Hindlimb muscle (tissue), 1 donor: ENCODE measurements at regions not wholly inside any gene's neighbourhood (a gene's known extent, or its start where the extent isn't known, plus 50 kb on each side); places are given as distances from the start of the nearest gene placed in this dataset.
A peak's percentile ranks its signal among the peaks of the same experiment; 100 is the strongest.

ENCODE experiments used
- DNase-seq: peaks from one replicate; pipeline ENCODE4 v3.0.0-alpha.2; 2013

DNA sequence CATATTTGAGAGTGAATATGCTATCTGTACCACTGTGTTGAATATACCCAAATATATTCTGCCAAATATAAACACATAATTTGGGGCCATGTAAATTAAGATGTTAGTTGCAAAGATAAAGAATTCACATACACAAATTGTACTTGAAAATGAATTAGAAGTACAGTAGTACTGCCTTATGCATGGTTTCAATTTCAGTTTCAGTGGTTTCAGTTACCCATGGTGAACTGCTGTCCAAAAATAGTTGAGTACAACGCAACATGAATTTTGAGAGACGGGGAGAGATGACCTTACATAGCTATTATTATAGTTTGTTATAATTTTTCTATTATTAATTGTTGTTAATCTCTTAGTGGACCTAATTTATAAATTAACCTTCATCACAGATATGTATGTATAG, 1313.0 kb upstream of the FAM98A start:
- DNase-seq = no peak

DNA sequence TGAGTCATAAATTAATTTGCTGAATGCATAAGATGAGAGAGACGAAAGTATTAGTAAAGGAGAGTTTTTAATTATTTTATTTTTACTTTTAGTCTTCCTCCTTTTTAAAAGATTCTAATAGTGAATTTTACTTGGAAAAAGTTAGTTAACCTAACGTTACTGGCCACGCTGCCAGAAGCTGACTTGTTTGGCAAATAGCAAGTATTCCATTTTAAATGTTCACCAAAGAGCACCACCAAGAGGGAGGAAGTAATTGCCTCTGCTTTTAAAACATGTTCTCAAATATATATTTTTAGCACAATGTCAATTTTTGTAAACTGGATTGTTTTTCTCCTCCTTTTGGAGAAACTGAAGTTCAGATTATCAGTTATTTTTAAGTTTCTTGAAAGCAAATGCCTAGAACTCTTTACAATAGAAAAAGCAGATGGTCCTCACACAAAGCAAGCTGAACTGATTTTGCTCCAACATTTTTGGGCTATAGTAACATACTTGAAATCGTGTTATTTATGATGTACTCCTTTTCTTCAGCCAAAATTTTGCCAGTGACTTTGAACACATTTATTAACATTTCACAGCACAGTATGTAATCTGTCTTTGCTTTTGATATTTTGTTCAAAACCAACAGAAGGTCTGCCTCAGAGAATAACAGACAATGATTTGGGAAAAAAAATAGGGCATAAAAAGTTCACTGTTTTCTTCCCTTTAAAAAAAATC, 1311.0 kb upstream of the FAM98A start:
- peak; percentile 53 for DNase-seq

DNA sequence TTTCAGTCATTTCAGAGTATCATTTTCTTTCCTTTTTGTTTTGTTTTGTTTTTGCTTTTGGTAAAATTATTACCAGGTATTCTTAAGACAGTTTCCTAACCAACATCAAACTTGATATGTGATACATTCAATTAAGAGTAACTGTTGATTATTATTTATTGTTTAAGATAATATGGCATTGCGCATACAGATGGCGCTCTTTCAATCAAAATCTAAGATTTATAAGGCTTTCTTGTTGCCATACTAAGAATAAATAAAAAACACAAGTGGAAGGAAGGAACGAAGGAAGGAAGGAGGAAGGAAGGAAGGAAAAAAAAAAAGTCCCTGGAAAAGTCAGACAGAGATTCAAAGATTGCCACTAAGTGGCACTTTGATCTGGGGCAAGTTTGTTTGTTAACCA, 1308.7 kb upstream of the FAM98A start:
- DNase-seq = no peak

DNA sequence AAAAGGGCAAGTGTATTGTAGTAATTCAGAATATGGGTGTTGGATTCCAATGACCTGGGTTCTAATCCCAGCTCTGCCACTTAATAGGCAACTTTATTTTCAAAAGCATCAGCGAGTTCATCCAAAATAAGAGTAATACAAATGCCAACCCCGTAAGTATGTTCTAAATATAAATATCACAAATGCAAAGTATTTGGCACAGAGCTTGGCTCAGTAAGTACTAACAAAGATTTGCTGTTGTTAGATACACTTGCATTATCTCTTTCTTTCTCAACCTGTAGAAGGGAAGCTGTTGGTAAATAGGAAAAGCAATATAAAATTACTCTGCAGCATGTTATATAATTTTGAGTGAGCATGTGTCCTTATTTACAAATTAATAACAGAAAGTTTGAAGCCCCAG, 1302.6 kb upstream of the FAM98A start:
- DNase-seq = no peak

DNA sequence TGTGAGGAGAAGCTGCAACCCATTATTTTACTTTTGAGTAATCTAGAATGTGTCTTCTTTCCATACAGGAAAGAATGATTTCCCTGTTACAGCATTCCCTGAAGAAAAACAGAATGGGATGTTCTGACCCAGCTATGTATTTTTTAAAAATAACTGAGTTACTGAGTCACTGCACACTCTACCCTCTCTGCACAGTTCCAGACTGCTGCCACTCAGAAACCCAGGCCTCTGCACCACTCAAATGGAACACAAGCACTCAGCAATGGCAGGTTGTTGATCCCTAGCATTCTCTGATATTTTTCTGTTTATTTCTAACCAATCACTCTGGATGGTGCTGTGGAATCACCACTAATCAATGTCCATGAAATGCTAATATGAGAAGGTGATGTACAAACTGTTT, 1300.0 kb upstream of the FAM98A start:
- no peak for DNase-seq

DNA sequence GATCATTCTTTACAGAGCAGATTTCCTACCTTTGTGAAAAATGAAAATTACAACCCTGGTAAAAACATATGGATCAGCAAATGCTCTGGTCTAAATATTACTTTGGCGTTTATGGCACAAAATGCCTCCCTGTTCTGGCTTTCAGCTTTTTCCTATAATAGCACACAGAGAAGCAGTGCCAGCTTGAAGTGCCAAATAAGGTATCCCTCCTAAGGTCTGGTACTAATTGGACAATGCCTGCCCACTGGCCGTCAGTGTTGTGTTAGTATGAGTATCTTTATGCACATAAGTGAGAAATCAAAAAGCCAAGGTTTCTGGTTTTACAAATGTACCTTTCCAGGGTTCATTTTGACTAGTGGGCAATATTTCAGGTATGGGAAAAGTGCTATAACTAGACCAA, 1293.7 kb upstream of the FAM98A start:
- DNase-seq = no peak

DNA sequence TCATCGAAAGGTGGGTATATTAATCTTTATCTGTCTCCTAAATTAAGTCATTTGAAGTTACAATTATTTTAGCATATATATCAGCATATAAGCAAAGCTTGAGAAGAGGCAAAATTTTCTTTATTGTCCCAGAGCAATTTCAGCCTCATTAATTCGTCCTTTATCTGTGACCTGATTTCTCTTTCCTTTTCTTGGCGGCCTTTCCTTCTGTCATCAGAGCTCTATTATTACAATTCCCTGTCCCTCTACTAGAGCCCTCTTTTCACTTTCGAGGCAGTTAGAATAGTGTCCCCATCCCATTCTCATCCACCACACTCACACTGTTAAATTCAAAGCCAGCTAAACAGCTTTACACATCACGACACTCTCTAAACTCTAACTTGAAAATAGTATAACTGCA, 1293.2 kb upstream of the FAM98A start:
- DNase-seq = no peak

GRCh38 chr2:34875091-34875745, 1276.1 kb upstream of the FAM98A start:
- peak; percentile 4 for DNase-seq

DNA sequence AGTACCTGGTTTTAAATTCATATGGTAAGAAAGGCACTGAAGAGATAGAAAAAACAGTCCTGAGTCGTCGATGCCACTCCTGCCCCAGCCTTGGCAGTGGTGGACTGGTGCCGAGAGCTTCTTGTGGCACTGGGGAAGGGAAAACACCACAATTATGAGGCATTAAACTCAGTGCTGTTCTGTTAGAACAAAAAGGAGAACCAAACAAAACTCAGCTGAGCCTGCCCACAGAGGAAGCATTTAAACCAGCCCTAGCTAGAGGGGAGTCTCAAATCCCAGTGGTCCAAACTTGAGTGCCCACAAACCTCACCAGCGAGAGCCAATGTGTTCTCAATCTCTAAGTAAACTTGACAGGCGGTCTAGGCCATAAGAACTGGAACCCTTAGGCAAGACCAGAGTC, 1254.5 kb upstream of the FAM98A start:
- no peak for DNase-seq

DNA sequence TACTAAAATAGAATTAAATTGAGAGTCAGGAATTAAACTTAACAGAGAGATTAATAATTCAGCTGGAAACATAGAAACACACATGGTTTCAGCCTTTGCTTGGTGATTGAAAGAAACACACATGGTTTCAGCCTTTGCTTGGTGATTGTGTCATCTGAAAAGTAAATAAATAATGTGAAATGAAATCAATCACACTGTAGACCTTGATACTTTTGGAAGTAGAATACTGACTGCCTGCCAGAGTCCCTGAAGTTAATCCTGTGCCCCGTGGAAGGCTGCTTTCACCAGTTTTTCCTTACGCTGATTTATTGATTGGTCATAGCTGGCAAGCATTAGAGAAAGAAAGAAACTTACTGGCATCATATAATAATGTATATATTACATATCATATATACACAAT, 1252.7 kb upstream of the FAM98A start:
- DNase-seq = no peak

DNA sequence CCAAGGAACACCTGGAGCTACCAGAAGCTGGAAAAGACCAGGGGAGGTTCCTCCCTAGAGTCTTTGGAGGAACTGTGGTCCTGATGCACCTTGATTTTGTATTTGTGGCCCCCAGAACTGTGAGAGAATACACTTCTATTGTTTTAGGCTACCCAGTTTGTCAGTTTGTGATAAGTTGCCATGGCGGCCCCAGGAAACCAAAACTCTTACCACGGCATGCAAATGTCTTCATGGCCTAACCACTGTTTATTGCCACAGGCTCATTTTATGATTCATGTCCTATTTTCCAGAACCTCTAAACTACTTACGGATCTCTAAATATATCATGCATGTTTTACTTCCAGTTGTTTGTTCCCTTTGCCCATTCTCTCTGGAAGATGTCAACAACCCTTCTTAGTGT, 1250.7 kb upstream of the FAM98A start:
- DNase-seq = no peak

GRCh38 chr2:34848691-34849090, 1249.6 kb upstream of the FAM98A start:
- DNase-seq = no peak

DNA sequence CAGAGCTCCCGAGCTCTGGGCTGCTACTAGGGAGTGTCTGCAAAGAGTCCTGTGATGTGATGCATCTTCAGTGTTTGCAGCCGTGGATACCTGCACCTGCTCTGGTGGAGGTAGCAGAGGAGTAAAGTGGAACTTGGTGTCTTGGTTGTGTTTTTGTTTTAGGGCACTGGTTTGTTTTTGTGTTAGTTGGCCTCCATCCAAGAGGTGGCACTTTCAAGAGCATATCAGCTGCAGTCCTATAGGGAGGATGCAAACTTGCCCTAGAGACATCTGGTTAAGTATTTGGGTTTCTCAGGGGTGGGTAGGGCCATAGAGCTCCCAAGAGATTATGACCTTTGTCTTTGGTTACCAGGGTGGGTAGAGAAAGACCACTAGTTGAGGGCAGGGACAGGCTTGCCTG, 1249.0 kb upstream of the FAM98A start:
- DNase-seq = no peak

GRCh38 chr2:34844629-34845028, 1245.5 kb upstream of the FAM98A start:
- no peak for DNase-seq

DNA sequence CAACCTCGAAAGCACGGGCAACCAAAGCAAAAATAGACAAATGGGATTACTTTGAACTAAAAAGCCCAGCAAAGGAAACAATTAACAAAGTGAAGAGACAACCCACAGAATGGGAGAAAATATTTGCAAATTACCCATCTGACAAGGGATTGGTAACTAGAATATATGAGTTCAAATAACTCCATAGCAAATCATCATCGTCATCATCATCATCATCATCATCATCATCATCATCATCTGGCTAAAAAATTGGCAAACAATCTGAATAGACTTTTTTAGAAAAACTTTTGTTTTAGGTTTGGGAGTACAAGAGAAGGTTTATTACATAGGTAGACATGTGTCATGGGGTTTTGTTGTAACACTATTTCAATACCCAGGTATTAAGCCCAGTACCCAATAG, 1239.3 kb upstream of the FAM98A start:
- DNase-seq = no peak

- no peak for DNase-seq
These were observed 1237.3 kb upstream of the FAM98A start for GRCh38 chr2:34836361-34836760.

- DNase-seq = no peak
These were observed 1232.0 kb upstream of the FAM98A start for GRCh38 chr2:34831096-34831495.

- DNase-seq = no peak
These were observed 1229.4 kb upstream of the FAM98A start for GRCh38 chr2:34828481-34828880.

- DNase-seq = no peak
These were observed 1228.3 kb upstream of the FAM98A start for GRCh38 chr2:34827398-34827797.

GRCh38 chr2:34825686-34826085, 1226.6 kb upstream of the FAM98A start:
- DNase-seq = no peak

DNA sequence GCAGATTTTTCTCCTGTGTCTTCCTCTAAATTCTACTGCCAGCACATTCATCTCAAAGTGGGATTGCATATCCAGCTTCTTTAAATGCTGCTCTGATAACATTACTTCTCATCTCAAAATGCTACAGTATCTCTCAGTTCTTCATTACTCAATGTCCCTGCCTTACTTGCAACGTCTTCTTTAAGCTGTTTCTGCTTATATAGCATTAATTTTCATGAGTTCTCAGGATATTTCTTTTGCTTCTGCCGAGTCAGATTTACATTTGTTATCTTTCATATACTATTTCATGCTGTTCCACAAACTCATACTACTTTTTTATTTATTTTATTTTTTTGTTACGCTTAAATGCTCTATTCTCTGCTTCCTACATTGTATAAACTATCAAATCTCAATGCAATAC, 1223.5 kb upstream of the FAM98A start:
- no peak for DNase-seq

- DNase-seq = no peak
These were observed 1216.1 kb upstream of the FAM98A start for GRCh38 chr2:34815052-34815741.

DNA sequence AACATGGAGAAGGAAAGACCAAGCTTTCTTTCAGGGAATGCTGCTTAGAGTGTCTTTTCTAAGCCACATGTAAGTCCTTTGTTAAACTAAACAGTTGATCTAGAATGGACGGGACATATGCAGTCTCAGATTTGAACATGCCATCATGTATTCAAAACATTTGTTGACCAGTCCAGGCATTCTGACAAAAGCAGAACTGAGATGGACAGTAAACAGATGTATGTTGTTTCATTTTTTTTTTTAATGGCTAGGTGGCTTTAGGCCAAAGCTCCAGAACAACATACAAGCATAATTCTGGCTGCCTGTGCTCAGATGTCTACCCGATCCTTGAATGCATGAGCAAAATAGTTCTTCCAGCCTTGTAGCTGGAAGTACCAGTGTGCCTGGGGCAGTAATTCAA, 1211.4 kb upstream of the FAM98A start:
- no peak for DNase-seq

DNA sequence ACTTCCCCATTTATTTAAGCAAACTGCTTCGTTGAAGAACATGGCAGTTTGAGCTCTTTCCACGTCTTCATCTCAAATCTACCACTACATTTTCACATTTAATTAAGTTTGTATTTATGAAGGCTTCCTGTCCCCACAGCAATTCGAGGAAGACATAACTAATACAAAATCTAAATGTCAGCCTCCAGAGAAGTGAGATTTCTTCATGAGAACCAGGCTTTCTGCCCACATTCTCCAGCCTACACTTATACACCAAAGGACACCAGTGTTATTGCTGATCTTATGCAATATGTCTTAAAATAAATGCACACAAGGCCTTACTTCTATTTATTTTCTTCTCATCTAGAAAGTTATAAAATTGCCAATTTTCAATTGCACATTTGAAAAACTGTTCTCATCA, 1209.3 kb upstream of the FAM98A start:
- DNase-seq = no peak
